ENCODE measurements at regions not wholly inside any gene's neighbourhood (a gene's known extent, or its start where the extent isn't known, plus 50 kb on each side); places are given as distances from the start of the nearest gene placed in this dataset.

GRCh38 chr9:108478431-108479332, 377.1 kb downstream of the ACTL7B start:
- 44% methylated on average over 5 of the region's 11 CpGs for WGBS
- Histone ChIP-seq H3K36me3 (no peaks in the 10 kb centered on the region), H3K9me3 (no peaks in the 10 kb centered on the region), H3K4me1 (peaks cover under 1 to 20% (median 12%) of the 10 kb centered on the region in 4 donors), H3K27me3 (no peaks in the 10 kb centered on the region), H3K4me3 (no peak overlapping the region), H3K27ac (replicated peaks in 1 of 4) (peak overlapping the region; percentile 58 to 67 (median 62))
- TF ChIP-seq POLR2AphosphoS5 (IDR thresholded peaks at IDR 0.05) (peak; percentile 47 to 69), EP300 (IDR thresholded peaks at IDR 0.05) (no peak), CTCF (IDR thresholded peaks at IDR 0.05) (peak in 1 of 3 experiments; percentile 6), POLR2A (IDR thresholded peaks at IDR 0.05; ENCODE audit: low read depth) (no peak)
- intact Hi-C loops (cut with DNase I), result no loop called here
- DNase-seq (ENCODE audit: extremely low spot score), result no peak

GRCh38 chr9:108477529-108478006, 378.2 kb downstream of the ACTL7B start:
- H3K27ac ChIP-seq (replicated peaks in 1 of 4), result peak overlapping the region in 1 of 4 donors; percentile 62
- DNase-seq (ENCODE audit: extremely low spot score), result no peak
- H3K4me1 ChIP-seq, result peaks cover 10 to 28% (median 20%) of the 10 kb centered on the region in 4 donors

GRCh38 chr9:108476574-108476973, 379.2 kb downstream of the ACTL7B start:
- Histone ChIP-seq H3K27ac (replicated peaks in 1 of 4) (no peak overlapping the region), H3K36me3 (no peaks in the 10 kb centered on the region)
- intact Hi-C loops (cut with DNase I), result no loop called here

More at GRCh38 chr9:108477529-108478006, 378.2 kb downstream of the ACTL7B start:
- Histone ChIP-seq H3K27me3 (no peaks in the 10 kb centered on the region), H3K36me3 (no peaks in the 10 kb centered on the region), H3K4me3 (no peak overlapping the region), H3K9me3 (no peaks in the 10 kb centered on the region)
- WGBS, result 91% methylated on average over 6 of the region's 6 CpGs
- TF ChIP-seq POLR2AphosphoS5 (IDR thresholded peaks at IDR 0.05) (no peak), CTCF (IDR thresholded peaks at IDR 0.05) (no peak), POLR2A (IDR thresholded peaks at IDR 0.05; ENCODE audit: low read depth) (no peak), EP300 (IDR thresholded peaks at IDR 0.05) (no peak)
- intact Hi-C loops (cut with DNase I), result no loop called here

GRCh38 chr9:108475813-108476212, 380.0 kb downstream of the ACTL7B start:
- H3K4me3 ChIP-seq, result no peak overlapping the region
- intact Hi-C loops (cut with DNase I), result no loop called here
- no peaks in the 10 kb centered on the region for H3K36me3 ChIP-seq
- peaks cover 10 to 28% (median 20%) of the 10 kb centered on the region in 4 donors for H3K4me1 ChIP-seq
- WGBS, result 80% methylated on average over 2 of the region's 2 CpGs
- H3K9me3 ChIP-seq, result no peaks in the 10 kb centered on the region
- H3K27me3 ChIP-seq, result no peaks in the 10 kb centered on the region
- DNase-seq (ENCODE audit: extremely low spot score), result no peak
- TF ChIP-seq POLR2A (IDR thresholded peaks at IDR 0.05; ENCODE audit: low read depth), result no peak
- TF ChIP-seq EP300 (IDR thresholded peaks at IDR 0.05), result no peak
- no peak for TF ChIP-seq POLR2AphosphoS5 (IDR thresholded peaks at IDR 0.05)
- TF ChIP-seq CTCF (IDR thresholded peaks at IDR 0.05), result no peak
- H3K27ac ChIP-seq (replicated peaks in 1 of 4), result no peak overlapping the region

More at GRCh38 chr9:108476574-108476973, 379.2 kb downstream of the ACTL7B start:
- Histone ChIP-seq H3K4me1 (peaks cover 10 to 28% (median 20%) of the 10 kb centered on the region in 4 donors), H3K27me3 (no peaks in the 10 kb centered on the region), H3K4me3 (no peak overlapping the region), H3K9me3 (no peaks in the 10 kb centered on the region)
- no peak for DNase-seq (ENCODE audit: extremely low spot score)
- 47% methylated on average over 3 of the region's 3 CpGs for WGBS
- TF ChIP-seq POLR2AphosphoS5 (IDR thresholded peaks at IDR 0.05) (no peak), POLR2A (IDR thresholded peaks at IDR 0.05; ENCODE audit: low read depth) (no peak), EP300 (IDR thresholded peaks at IDR 0.05) (no peak), CTCF (IDR thresholded peaks at IDR 0.05) (no peak)
